Cardiac muscle cell (in vitro differentiated cells and primary cell): ENCODE measurements at regions not wholly inside any gene's neighbourhood (a gene's known extent, or its start where the extent isn't known, plus 50 kb on each side); places are given as distances from the start of the nearest gene placed in this dataset.

Experiments
- DNase-seq, 2 donors: peaks; one replicate each; pipeline versions ENCODE4 v3.0.0 to v3.0.0-alpha.2; 2010 to 2017; ENCODE audit warnings: low read depth in 1 of 2, low spot score in 1 of 2
- H3K27ac ChIP-seq: fragments of 200-600 bp; sonication (generic); 2 replicates; pipeline ENCODE4 v1.5.1; 2016
- H3K27me3 ChIP-seq: fragments of 200-600 bp; sonication (generic); 2 replicates; pipeline ENCODE4 v1.6.0; 2016; ENCODE audit warnings: control low read depth
- H3K36me3 ChIP-seq: fragments of 200-600 bp; sonication (generic); 2 replicates; pipeline ENCODE4 v1.5.1; 2016; ENCODE audit warnings: control low read depth
- H3K4me1 ChIP-seq: fragments of 200-600 bp; sonication (generic); 2 replicates; pipeline ENCODE4 v1.8.1; 2017; ENCODE audit warnings: low read depth, mild to moderate bottlenecking, mixed run types
- H3K4me3 ChIP-seq: fragments of 200-600 bp; sonication (generic); 2 replicates; pipeline ENCODE4 v1.5.1; 2016; ENCODE audit warnings: mild to moderate bottlenecking
- H3K9me3 ChIP-seq: fragments of 200-600 bp; sonication (generic); 2 replicates; pipeline ENCODE4 v1.5.1; 2017; ENCODE audit warnings: low read depth, mild to moderate bottlenecking, control low read depth
- TF ChIP-seq, protein P1 (sequence below): IDR thresholded peaks from 2 replicates; pipeline ENCODE4 v1.5.1; 2012; ENCODE audit warnings: low read depth, mild to moderate bottlenecking, low read length

DNA sequence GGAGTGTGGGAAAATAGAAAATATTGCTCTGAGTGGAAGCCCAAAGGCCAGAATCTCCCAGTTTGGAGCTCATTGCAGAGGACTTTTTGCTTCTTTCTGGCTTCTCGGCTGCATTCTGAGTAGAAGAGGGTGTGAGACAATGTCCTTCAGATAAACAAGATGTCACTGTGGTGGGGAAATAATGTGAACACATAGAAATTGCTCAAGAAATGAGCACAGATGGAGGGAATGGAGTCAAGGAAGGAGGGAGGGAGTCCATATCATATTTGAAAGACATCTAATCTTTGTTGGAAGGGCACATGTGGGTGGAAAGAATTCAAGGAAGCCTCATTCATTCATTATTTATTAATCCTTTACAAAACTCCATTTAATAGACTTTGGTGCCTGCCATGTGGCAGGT, 145.3 kb downstream of the FAM43A start:
- H3K36me3 ChIP-seq, result no peaks in the 10 kb centered on the region
- no peak for DNase-seq
- no peak overlapping the region for H3K27ac ChIP-seq
- no peak overlapping the region for H3K4me3 ChIP-seq
- no peaks in the 10 kb centered on the region for H3K27me3 ChIP-seq
- H3K9me3 ChIP-seq, result no peaks in the 10 kb centered on the region
- TF ChIP-seq, protein P1, sequence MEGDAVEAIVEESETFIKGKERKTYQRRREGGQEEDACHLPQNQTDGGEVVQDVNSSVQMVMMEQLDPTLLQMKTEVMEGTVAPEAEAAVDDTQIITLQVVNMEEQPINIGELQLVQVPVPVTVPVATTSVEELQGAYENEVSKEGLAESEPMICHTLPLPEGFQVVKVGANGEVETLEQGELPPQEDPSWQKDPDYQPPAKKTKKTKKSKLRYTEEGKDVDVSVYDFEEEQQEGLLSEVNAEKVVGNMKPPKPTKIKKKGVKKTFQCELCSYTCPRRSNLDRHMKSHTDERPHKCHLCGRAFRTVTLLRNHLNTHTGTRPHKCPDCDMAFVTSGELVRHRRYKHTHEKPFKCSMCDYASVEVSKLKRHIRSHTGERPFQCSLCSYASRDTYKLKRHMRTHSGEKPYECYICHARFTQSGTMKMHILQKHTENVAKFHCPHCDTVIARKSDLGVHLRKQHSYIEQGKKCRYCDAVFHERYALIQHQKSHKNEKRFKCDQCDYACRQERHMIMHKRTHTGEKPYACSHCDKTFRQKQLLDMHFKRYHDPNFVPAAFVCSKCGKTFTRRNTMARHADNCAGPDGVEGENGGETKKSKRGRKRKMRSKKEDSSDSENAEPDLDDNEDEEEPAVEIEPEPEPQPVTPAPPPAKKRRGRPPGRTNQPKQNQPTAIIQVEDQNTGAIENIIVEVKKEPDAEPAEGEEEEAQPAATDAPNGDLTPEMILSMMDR, result no peak
- peaks cover 4% of the 10 kb centered on the region for H3K4me1 ChIP-seq

- peaks cover 4% of the 10 kb centered on the region for H3K4me1 ChIP-seq
- H3K4me3 ChIP-seq, result no peak overlapping the region
- no peaks in the 10 kb centered on the region for H3K27me3 ChIP-seq
- TF ChIP-seq, protein P1, result no peak
- no peaks in the 10 kb centered on the region for H3K9me3 ChIP-seq
- H3K36me3 ChIP-seq, result no peaks in the 10 kb centered on the region
- no peak overlapping the region for H3K27ac ChIP-seq
- DNase-seq, result no peak
These were observed 146.8 kb downstream of the FAM43A start for GRCh38 chr3:194832346-194833104.

GRCh38 chr3:194833114-194833910, 147.6 kb downstream of the FAM43A start:
- TF ChIP-seq, protein P1, result no peak
- H3K4me1 ChIP-seq, result peaks cover 4% of the 10 kb centered on the region
- H3K27ac ChIP-seq, result no peak overlapping the region
- no peaks in the 10 kb centered on the region for H3K36me3 ChIP-seq
- no peaks in the 10 kb centered on the region for H3K9me3 ChIP-seq
- no peak overlapping the region for H3K4me3 ChIP-seq
- no peak for DNase-seq
- no peaks in the 10 kb centered on the region for H3K27me3 ChIP-seq

- Histone ChIP-seq H3K36me3 (no peaks in the 10 kb centered on the region), H3K4me1 (peaks cover 4% of the 10 kb centered on the region), H3K4me3 (no peak overlapping the region), H3K27ac (no peak overlapping the region), H3K27me3 (no peaks in the 10 kb centered on the region), H3K9me3 (no peaks in the 10 kb centered on the region)
- no peak for DNase-seq
- TF ChIP-seq, protein P1, result no peak
These were observed 151.0 kb downstream of the FAM43A start for GRCh38 chr3:194836661-194837060.

DNA sequence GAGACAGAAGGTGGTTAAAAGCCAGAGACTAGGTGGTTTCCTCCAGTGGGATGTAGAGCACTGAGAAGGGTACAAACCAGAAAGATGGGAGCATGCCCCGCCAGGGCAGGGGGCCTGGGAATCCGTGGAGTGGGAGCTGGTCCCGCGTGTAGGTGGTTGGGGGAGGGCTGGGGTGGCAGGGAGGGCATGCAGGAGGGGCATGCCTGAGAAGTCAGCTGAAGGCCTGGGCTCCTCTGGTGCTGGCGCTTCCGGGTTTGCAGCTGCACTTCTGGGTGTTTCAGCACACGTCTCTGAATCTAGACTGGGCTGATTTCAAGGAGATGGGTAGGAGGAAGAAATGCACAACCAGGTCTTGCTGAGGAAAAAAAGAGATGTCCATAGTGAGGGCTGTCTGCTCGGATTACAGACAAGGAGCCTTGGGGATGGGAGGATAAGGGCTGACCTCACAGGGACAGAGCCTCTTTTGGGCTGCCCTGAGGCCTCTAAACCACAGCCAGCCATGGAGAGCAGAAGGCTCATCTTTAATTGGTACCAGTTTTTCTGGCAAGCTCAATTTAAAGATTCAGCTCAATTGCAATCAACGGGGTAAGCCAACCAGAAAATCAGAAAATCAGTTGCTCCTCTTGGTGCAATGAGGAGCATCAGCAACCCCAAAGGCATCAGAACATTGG, 151.9 kb downstream of the FAM43A start:
- Histone ChIP-seq H3K27me3 (no peaks in the 10 kb centered on the region), H3K4me1 (peaks cover 4% of the 10 kb centered on the region), H3K27ac (no peak overlapping the region), H3K36me3 (no peaks in the 10 kb centered on the region), H3K9me3 (no peaks in the 10 kb centered on the region), H3K4me3 (no peak overlapping the region)
- no peak for DNase-seq
- TF ChIP-seq, protein P1, result no peak
